Panc1 (cell line): ENCODE measurements at regions not wholly inside any gene's neighbourhood (a gene's known extent, or its start where the extent isn't known, plus 50 kb on each side); places are given as distances from the start of the nearest gene placed in this dataset.

ENCODE experiments used
- ATAC-seq: fragments of 200-7000 bp; cut with Tn5 transposase; 2 replicates; pipeline ENCODE4 v1.9.1; 2020; ENCODE audit warnings: mild to moderate bottlenecking, moderate library complexity
- BruUV-seq: library from RNA; stranded (reverse); fragments of 400-500 nt; replicated peaks from 2 replicates; lab custom pipeline; 2021; lab: Mats Ljungman, UMichigan
- CTCF ChIA-PET: fragments of 300-600 bp; sonication (Branson Sonifier 250); formaldehyde crosslinking; loops from one replicate; lab custom pipeline; 2022; ENCODE audit warnings: antibody characterized with exemption; lab: Charles Lee
- POLR2A ChIA-PET: fragments of 300-600 bp; sonication (Branson Sonifier 250); formaldehyde crosslinking; loops from one replicate; lab custom pipeline; 2022; ENCODE audit warnings: antibody characterized with exemption; lab: Charles Lee
- DNase-seq: peaks from one replicate; pipeline ENCODE4 v3.0.0-alpha.2; 2010; ENCODE audit warnings: low read depth, low spot score
- H3K27ac ChIP-seq: 2 replicates; pipeline ENCODE4 v1.5.1; 2011; ENCODE audit warnings: mild to moderate bottlenecking, low read length, inconsistent platforms
- H3K27me3 ChIP-seq: fragments of 200-500 bp; sonication (Bioruptor generic); 2 replicates; pipeline ENCODE4 v1.6.0; 2014; ENCODE audit warnings: low read length, inconsistent platforms; ENCODE audit not compliant: control insufficient read depth, insufficient read depth
- H3K36me3 ChIP-seq: fragments of 200-500 bp; sonication (Bioruptor generic); 2 replicates; pipeline ENCODE4 v1.5.1; 2014; ENCODE audit warnings: inconsistent platforms, mild to moderate bottlenecking, low read length, moderate library complexity; ENCODE audit not compliant: control insufficient read depth, insufficient read depth
- H3K4me1 ChIP-seq: 2 replicates; pipeline ENCODE4 v1.5.1; 2011; ENCODE audit warnings: inconsistent platforms, mild to moderate bottlenecking, low read length, moderate library complexity; ENCODE audit not compliant: control insufficient read depth, insufficient read depth
- H3K4me3 ChIP-seq, 2 experiments: 2 replicates each; pipeline ENCODE4 v1.5.1; 2011 to 2012; ENCODE audit warnings: low read depth in 2 of 2, low read length in 2 of 2, mild to moderate bottlenecking in 2 of 2, inconsistent platforms in 1 of 2, moderate library complexity in 1 of 2
- H3K9me3 ChIP-seq: fragments of 200-500 bp; sonication (Bioruptor generic); 2 replicates; pipeline ENCODE4 v1.5.1; 2014; ENCODE audit warnings: low read depth, mild to moderate bottlenecking, inconsistent platforms, low read length, moderate library complexity; ENCODE audit not compliant: control insufficient read depth, insufficient read depth
- POLR2AphosphoS5 ChIP-seq: IDR thresholded peaks from 2 replicates; pipeline ENCODE4 v1.6.1; 2012; ENCODE audit warnings: mild to moderate bottlenecking, low read depth, low read length, moderate library complexity
- SIN3A ChIP-seq: IDR thresholded peaks from 2 replicates; pipeline ENCODE4 v1.6.1; 2012; ENCODE audit warnings: low read depth, mild to moderate bottlenecking, low read length, moderate library complexity, borderline replicate concordance; ENCODE audit not compliant: insufficient read depth
- TCF7L2 ChIP-seq: IDR thresholded peaks from 2 replicates; pipeline ENCODE4 v1.6.1; 2011; ENCODE audit warnings: mild to moderate bottlenecking, low read depth, low read length, inconsistent platforms
- in situ Hi-C: cut with HindIII; loops from 2 replicates; pipeline ENCODE4 v1.10.0; 2016; ENCODE audit warnings: low sequenced_read_pairs, low pct_unique_long_range_greater_than_20kb
- intact Hi-C: fragments of 100-400 bp; cut with micrococcal nuclease; formaldehyde crosslinking; loops from one replicate; pipeline ENCODE4 v1.10.0; 2022; ENCODE audit not compliant: unreplicated experiment
- TF ChIP-seq, protein P1 (sequence below): fragments of 450-650 bp; IDR thresholded peaks from 2 replicates; pipeline ENCODE4 v1.5.1; 2017; ENCODE audit warnings: mild to moderate bottlenecking
- TF ChIP-seq, protein P2 (sequence below), 2 experiments: IDR thresholded peaks; 2 replicates each; pipeline ENCODE4 v1.6.1; 2011 to 2012; ENCODE audit warnings: low read depth in 2 of 2, control low read depth in 1 of 2, low read length in 1 of 2, mild to moderate bottlenecking in 1 of 2, moderate library complexity in 1 of 2; ENCODE audit not compliant: insufficient read depth in 1 of 2

DNA sequence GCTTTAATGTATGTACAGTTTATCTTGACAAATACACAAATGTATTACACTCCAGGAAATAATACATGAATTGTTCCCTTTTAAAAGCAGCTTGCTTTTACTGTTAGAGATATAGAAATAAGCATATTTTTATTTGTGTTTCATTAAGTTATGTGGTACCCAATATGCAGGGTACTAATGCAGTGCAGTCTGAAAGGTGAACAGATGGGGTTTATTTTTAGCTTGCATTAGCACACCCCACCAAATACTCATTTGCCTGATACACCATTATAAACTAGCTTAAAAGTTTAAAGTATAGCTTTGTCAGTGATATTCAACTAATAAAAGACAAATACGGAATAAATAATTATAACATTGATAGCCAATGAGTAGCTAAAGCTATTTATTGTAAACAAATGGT lies 394.7 kb upstream of the ZNF804A start:
- no peak overlapping the region for H3K27ac ChIP-seq
- in situ Hi-C loops (no loop called here), intact Hi-C loops (no loop called here)
- no peak for ATAC-seq
- CTCF ChIA-PET, result no interaction called here
- no TSS peak for BruUV-seq
- no peaks in the 10 kb centered on the region for H3K9me3 ChIP-seq
- H3K27me3 ChIP-seq, result no peaks in the 10 kb centered on the region
- no peak for DNase-seq
- no peaks in the 10 kb centered on the region for H3K36me3 ChIP-seq
- POLR2A ChIA-PET, result no interaction called here
- no peak for TF ChIP-seq SIN3A
- TF ChIP-seq, protein P1, sequence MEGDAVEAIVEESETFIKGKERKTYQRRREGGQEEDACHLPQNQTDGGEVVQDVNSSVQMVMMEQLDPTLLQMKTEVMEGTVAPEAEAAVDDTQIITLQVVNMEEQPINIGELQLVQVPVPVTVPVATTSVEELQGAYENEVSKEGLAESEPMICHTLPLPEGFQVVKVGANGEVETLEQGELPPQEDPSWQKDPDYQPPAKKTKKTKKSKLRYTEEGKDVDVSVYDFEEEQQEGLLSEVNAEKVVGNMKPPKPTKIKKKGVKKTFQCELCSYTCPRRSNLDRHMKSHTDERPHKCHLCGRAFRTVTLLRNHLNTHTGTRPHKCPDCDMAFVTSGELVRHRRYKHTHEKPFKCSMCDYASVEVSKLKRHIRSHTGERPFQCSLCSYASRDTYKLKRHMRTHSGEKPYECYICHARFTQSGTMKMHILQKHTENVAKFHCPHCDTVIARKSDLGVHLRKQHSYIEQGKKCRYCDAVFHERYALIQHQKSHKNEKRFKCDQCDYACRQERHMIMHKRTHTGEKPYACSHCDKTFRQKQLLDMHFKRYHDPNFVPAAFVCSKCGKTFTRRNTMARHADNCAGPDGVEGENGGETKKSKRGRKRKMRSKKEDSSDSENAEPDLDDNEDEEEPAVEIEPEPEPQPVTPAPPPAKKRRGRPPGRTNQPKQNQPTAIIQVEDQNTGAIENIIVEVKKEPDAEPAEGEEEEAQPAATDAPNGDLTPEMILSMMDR, result no peak
- no peak for TF ChIP-seq TCF7L2
- TF ChIP-seq, protein P2, sequence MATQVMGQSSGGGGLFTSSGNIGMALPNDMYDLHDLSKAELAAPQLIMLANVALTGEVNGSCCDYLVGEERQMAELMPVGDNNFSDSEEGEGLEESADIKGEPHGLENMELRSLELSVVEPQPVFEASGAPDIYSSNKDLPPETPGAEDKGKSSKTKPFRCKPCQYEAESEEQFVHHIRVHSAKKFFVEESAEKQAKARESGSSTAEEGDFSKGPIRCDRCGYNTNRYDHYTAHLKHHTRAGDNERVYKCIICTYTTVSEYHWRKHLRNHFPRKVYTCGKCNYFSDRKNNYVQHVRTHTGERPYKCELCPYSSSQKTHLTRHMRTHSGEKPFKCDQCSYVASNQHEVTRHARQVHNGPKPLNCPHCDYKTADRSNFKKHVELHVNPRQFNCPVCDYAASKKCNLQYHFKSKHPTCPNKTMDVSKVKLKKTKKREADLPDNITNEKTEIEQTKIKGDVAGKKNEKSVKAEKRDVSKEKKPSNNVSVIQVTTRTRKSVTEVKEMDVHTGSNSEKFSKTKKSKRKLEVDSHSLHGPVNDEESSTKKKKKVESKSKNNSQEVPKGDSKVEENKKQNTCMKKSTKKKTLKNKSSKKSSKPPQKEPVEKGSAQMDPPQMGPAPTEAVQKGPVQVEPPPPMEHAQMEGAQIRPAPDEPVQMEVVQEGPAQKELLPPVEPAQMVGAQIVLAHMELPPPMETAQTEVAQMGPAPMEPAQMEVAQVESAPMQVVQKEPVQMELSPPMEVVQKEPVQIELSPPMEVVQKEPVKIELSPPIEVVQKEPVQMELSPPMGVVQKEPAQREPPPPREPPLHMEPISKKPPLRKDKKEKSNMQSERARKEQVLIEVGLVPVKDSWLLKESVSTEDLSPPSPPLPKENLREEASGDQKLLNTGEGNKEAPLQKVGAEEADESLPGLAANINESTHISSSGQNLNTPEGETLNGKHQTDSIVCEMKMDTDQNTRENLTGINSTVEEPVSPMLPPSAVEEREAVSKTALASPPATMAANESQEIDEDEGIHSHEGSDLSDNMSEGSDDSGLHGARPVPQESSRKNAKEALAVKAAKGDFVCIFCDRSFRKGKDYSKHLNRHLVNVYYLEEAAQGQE (IDR thresholded peaks at IDR 0.05; ENCODE audit: insufficient read depth in 1 of 2, low read depth in 2 of 2, low read length in 1 of 2), result no peak
- TF ChIP-seq POLR2AphosphoS5, result no peak
- no peak overlapping the region for H3K4me3 ChIP-seq
- H3K4me1 ChIP-seq, result no peaks in the 10 kb centered on the region

DNA sequence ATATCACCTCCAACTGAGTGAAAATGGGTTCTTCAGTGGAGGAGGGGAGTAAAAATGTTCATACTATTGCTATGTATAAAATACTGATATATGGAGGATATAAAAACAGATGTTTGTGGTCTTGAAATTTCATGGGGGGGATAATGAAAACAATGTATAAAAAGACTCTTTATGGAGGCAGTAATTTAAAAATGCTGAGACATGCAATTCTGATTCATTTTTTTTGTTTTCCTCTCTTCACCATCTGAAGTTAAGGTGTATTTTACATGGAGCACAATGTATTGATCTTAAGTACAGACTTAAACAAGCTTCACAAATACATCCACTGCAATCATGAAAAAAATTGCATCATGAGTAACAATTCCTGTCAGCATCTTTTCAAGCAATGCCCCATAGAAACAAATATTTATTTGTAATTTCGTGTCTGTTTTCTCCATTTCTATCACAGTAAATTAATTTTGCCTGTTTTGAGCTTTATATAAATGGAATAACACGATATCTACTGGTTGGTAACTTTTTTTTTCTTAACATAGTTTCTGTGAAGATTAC lies 393.2 kb upstream of the ZNF804A start:
- H3K4me1 ChIP-seq, result no peaks in the 10 kb centered on the region
- intact Hi-C loops, result no loop called here
- ChIA-PET POLR2A (no interaction called here), CTCF (no interaction called here)
- no peaks in the 10 kb centered on the region for H3K9me3 ChIP-seq
- TF ChIP-seq SIN3A, result no peak
- TF ChIP-seq, protein P1, result no peak
- TF ChIP-seq, protein P2 (IDR thresholded peaks at IDR 0.05; ENCODE audit: insufficient read depth in 1 of 2, low read depth in 2 of 2, low read length in 1 of 2), result no peak
- TF ChIP-seq TCF7L2, result no peak
- TF ChIP-seq POLR2AphosphoS5, result no peak
- no peak for DNase-seq
- H3K27ac ChIP-seq, result no peak overlapping the region
- no peak for ATAC-seq
- in situ Hi-C loops, result no loop called here
- no peaks in the 10 kb centered on the region for H3K27me3 ChIP-seq
- no peak overlapping the region for H3K4me3 ChIP-seq
- H3K36me3 ChIP-seq, result no peaks in the 10 kb centered on the region
- no TSS peak for BruUV-seq
